ENCODE measurements at regions not wholly inside any gene's neighbourhood (a gene's known extent, or its start where the extent isn't known, plus 50 kb on each side); places are given as distances from the start of the nearest gene placed in this dataset.

- no CpG with 5 or more reads among the region's 2 CpGs for WGBS, 2 experiments (ENCODE audit: extremely low coverage in 2 of 2, insufficient read length in 1 of 2)
- H3K23ac ChIP-seq (ENCODE audit: low read depth, low read length), result no peak overlapping the region
- H3K36me3 ChIP-seq (ENCODE audit: control insufficient read depth, insufficient read depth, low read length), result no peaks in the 10 kb centered on the region
- H2BK120ac ChIP-seq (ENCODE audit: low read depth, low read length), result no peak overlapping the region
- H2AK9ac ChIP-seq (replicated peaks; ENCODE audit: low read depth, low read length, poor library complexity), result no peak overlapping the region
- intact Hi-C loops (cut with micrococcal nuclease), result no loop called here
- 0 out of 2 replicates have a peak, but pooled peaks cover 2% of the 10 kb centered on the region for H3K4me1 ChIP-seq (ENCODE audit: control insufficient read depth, insufficient read depth, low read length)
- POLR2A ChIA-PET (ENCODE audit: unreplicated experiment), result no interaction called here
- H3K9me1 ChIP-seq (ENCODE audit: insufficient read depth, low read length), result no peaks in the 10 kb centered on the region
- H3K27me3 ChIP-seq (ENCODE audit: control insufficient read depth, insufficient read depth, low read length), result peaks cover 4% of the 10 kb centered on the region
- no peak overlapping the region for H4K91ac ChIP-seq (ENCODE audit: insufficient read depth, low read depth, low read length)
- no TSS peak for BruUV-seq (replicated peaks)
- no peak overlapping the region for H2BK5ac ChIP-seq (ENCODE audit: low read depth, low read length, poor library complexity, severe bottlenecking)
- H2BK20ac ChIP-seq (ENCODE audit: low read depth, low read length), result no peak overlapping the region
- no peak overlapping the region for H2AK5ac ChIP-seq (ENCODE audit: low read depth, low read length)
- H4K20me1 ChIP-seq (ENCODE audit: insufficient read depth, low read length), result no peaks in the 10 kb centered on the region
- no peak for TF ChIP-seq CTCF (conservative IDR thresholded peaks at IDR 0.05; ENCODE audit: low read depth, low read length)
- no peak for TF ChIP-seq BHLHE40 (IDR thresholded peaks at IDR 0.05; ENCODE audit: low read depth, low read length)
- no peak for TF ChIP-seq MXI1 (IDR thresholded peaks at IDR 0.05; ENCODE audit: borderline replicate concordance, low read depth, low read length)
- TF ChIP-seq RCOR1 (IDR thresholded peaks at IDR 0.05; ENCODE audit: insufficient replicate concordance, low read length), result no peak
- no peak for TF ChIP-seq MAFK (IDR thresholded peaks at IDR 0.05; ENCODE audit: low read depth, low read length)
- TF ChIP-seq USF2 (IDR thresholded peaks at IDR 0.05; ENCODE audit: low read depth, low read length), result no peak
- no peak for TF ChIP-seq NFE2L2 (IDR thresholded peaks at IDR 0.05; ENCODE audit: low read depth, low read length)
- no peak for TF ChIP-seq CHD1 (IDR thresholded peaks at IDR 0.05; ENCODE audit: low read depth, low read length)
- TF ChIP-seq POLR2A (IDR thresholded peaks at IDR 0.05; ENCODE audit: low read depth, low read length), result no peak
- TF ChIP-seq MAZ (IDR thresholded peaks at IDR 0.05; ENCODE audit: borderline replicate concordance, low read depth, low read length), result no peak
- CTCF ChIA-PET, result no interaction called here
- DNase-seq (no peak), ATAC-seq (ENCODE audit: low read depth) (no peak)
- no peak overlapping the region for H3K14ac ChIP-seq (replicated peaks; ENCODE audit: low read depth, low read length)
- no peak overlapping the region for H3K4me3 ChIP-seq (ENCODE audit: insufficient read depth, low read depth, low read length)
- no peak overlapping the region for H2AFZ ChIP-seq (replicated peaks; ENCODE audit: low read length, poor library complexity)
- peaks cover 2% of the 10 kb centered on the region; the same call in 1 of the 2 replicates for H3K9me3 ChIP-seq (ENCODE audit: control insufficient read depth, insufficient read depth, low read length)
- no peak overlapping the region for H4K5ac ChIP-seq (ENCODE audit: low read depth, low read length)
- H3K79me1 ChIP-seq (ENCODE audit: low read depth in 1 of 2, low read length in 2 of 2), result no peaks in the 10 kb centered on the region
- H3K9ac ChIP-seq (ENCODE audit: low read depth, low read length), result no peak overlapping the region
- H3K18ac ChIP-seq (ENCODE audit: low read depth, low read length), result no peak overlapping the region
- no peak overlapping the region for H3K4me2 ChIP-seq (ENCODE audit: low read depth, low read length)
- no peak overlapping the region for H2BK15ac ChIP-seq (ENCODE audit: low read depth, low read length)
- dilution Hi-C loops (cut with HindIII; ENCODE audit: low sequenced_read_pairs, unreplicated experiment), result no loop called here
- no peak overlapping the region for H3K4ac ChIP-seq (ENCODE audit: low read depth, low read length)
- in situ Hi-C loops (cut with MboI; ENCODE audit: low sequenced_read_pairs), result no loop called here
- no peak overlapping the region for H3K56ac ChIP-seq (ENCODE audit: extremely low read depth, insufficient read depth, low read length)
- H4K8ac ChIP-seq (ENCODE audit: low read depth in 2 of 2, low read length in 2 of 2), result no peak overlapping the region
- no peak overlapping the region for H3K27ac ChIP-seq (ENCODE audit: insufficient read depth, low read length)
These were observed 348.3 kb upstream of the ZFP64 start for GRCh38 chr20:52539891-52540290.

Measured in IMR-90 (cell line).